Hematopoietic multipotent progenitor cell treated with erythropoietin and hydrocortisone succinate and interleukin-3 and kit ligand, for 4 days (in vitro differentiated cells): ENCODE measurements at regions not wholly inside any gene's neighbourhood (a gene's known extent, or its start where the extent isn't known, plus 50 kb on each side); places are given as distances from the start of the nearest gene placed in this dataset.

Experiments used
- DNase-seq: peaks from one replicate; pipeline ENCODE4 v3.0.0-alpha.2; 2015

DNA sequence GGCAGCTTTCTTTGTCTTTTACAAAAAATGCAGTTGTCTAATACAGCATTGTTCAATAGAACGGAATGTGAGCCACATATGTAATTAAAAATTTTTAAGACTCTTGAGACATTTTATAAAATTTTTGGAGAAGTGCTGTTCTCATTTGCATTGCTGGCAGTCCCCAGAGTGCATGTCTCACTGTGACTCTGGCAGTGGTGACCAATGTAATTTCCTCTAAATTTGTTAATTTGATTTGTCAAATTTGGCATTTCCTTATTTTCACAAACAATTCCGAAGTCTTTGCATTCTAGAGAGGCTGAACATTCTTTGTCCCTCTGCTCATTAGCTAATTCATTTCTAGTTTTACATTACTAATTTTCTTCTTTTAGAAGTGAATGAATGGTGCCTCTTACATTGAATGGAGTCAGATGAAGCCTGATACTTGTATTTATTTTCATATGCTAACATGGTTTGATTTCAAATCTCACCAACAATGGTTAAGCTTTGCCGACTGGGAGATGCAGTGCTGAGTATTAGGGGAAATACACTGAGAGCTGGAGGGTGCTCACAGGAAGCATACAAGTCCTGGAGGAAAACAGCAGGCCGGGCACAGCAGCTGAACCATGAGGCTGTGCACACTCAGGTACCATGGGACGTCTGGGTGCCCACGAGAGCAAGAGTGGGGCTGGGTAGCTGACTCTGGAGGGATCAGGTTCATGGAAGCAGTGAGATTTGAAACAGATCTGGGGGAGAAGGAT, 68.5 kb upstream of the ARMC2 start:
- DNase-seq = peak; percentile 27

DNA sequence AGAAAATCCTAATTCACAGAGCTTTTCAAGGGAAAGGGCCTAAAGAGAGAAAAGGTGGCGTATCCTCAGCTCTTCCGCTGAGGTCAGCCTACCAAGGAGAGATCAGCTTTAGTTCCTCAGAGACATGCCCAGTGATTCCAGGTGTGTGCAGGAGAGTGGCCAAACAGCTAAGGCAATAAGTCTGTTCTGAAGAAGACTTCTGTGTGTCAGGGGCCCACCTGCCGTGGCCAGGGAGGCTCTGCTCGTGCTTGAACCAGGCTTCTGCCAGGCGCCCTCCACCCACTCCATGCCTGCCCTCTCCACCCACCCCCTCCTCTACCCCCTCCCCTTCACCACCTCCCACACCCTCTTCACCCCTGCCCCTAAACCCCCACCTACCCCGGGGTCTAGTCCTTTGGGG, 67.4 kb upstream of the ARMC2 start:
- no peak for DNase-seq

DNA sequence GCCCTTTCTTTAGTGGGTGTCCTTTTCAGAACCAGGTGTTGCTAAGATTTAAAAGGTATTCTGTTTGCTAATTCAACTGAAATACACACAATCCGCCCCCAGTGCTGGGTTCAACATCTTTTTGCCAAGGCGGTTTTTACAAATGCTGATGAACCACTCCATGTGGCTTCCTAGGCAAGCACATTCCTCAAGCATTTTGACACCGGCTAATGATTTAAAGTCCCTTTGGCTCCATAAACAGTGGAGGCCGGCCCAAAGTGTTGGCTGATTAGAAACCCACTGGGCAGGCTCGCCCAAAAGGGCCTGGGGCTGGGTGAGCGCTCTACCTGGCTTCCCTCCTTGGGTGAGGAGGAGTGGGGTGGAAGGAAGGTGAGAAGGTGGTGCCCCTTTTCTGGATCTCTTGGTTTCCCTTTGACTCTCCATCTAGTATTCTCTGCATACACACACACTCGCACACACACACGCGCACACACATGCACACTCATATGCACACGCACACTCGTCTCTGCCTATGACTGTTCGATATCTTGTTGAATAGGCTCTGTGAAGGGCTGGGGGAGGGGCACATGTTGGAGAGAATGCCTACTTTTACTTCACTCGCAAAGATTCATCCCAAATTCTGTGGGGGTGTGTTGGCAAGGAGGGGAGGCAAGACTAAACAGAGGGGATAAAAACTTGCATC, 66.7 kb upstream of the ARMC2 start:
- DNase-seq = peak; percentile 8

DNA sequence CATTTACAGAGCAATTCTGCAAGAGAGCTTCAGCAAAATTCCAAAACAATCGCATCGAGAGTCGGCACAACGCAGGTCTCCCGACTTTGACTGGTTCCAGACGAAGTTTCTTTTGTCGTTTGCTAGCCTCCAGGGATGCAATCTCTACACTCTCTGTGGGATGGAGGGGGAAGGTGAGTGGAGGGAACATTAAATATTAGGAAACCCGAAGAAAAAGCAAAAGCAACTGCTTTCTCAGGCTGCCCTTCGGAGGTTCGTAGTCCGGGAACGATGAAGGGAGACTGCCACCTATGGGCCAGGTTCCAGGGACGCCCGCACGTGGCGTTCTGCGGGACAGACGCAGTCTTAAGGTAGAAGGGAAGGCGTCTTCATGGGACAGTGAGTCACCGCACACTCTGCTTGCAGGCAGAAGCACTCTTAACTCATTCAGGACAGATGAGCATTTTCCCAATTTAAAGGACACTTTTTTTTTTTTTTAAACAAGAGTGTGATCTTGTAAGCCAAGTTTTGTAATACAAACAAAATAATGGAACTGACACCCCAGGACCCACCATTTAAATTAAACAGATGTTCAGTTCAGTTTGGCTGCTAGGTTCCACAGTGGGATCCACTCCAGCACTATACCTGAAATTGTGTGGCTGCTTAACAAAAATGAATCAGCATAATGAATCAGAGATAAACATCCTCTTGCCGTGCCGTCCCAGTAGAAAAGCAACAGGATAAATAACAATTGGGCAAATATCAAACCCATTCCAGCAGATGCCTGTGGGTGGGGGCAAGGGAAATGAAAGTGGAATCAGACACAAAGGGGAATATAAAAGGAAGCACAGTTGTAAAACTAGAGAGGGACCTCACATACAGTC, 65.8 kb upstream of the ARMC2 start:
- DNase-seq = peak; percentile 91

DNA sequence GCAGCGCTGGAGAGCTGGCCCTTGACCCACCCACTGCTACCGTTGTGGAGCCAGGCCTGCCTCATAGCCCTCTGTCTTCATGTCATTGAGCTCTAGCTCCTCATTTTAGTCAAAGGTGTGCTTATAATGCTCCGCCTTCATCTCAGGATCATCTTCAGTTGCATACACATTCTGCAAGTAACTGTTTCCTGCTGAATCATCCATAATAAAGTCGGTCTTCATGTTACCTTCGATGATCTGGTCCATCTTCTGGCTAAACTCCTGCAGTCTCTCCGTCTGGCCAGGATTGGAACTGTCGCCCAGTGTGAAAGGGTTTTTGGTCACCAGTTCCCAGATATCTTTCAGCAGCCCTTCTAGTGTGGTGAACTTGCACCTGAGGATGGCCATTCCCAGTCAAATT, 62.6 kb upstream of the ARMC2 start:
- DNase-seq = no peak

DNA sequence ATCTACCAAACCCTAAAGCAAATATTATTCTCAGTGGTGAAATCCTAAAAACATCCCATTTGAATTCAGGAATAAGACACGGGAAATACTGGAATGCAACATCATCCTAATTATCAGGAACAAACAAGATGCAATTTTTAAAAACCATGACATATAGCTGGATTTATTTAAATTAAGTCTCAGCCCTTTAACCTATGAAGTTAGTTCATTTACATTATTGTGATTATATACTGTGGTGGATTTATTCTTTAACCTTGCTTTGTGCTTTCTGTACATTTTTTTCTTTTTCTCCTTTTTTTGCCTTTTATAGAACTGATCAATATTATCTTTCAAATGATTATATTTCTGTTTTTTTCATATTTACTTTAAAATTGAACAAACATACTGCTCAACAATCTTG, 59.8 kb upstream of the ARMC2 start:
- no peak for DNase-seq

DNA sequence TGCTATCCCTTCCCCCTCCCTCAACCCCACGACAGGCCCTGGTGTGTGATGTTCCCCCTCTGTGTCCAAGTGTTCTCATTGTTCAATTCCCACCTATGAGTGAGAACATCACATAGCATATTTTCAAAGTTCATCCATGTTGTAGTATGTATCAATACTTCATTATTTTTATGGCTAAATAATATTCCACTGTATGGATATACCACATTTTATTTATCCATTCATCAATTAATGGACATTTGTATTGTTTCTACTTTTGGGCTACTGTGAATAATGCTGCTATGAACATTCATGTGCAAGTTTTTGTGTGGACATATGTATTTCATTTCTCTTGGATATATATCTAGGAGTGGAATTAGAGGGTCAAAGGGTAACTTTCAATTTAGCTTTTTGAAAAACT, 58.7 kb upstream of the ARMC2 start:
- no peak for DNase-seq

DNA sequence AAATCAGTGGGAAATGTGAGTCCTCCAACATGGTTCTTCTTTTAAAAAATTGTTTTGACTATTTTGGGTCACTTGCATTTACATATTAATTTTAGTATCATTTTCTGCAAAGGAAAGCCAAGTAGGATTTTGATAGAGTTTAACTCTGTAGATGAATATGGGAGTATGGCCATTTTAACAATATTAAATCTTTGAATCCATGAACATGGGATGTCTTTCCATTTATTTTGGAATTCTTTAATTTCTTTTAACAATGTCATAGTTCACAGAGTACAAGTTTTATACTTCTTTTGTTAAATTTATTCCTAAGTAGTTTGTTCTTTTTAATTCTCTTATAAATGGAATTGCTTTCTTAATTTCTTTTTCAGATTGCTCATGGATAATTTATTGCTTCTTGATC, 56.5 kb upstream of the ARMC2 start:
- DNase-seq = no peak

DNA sequence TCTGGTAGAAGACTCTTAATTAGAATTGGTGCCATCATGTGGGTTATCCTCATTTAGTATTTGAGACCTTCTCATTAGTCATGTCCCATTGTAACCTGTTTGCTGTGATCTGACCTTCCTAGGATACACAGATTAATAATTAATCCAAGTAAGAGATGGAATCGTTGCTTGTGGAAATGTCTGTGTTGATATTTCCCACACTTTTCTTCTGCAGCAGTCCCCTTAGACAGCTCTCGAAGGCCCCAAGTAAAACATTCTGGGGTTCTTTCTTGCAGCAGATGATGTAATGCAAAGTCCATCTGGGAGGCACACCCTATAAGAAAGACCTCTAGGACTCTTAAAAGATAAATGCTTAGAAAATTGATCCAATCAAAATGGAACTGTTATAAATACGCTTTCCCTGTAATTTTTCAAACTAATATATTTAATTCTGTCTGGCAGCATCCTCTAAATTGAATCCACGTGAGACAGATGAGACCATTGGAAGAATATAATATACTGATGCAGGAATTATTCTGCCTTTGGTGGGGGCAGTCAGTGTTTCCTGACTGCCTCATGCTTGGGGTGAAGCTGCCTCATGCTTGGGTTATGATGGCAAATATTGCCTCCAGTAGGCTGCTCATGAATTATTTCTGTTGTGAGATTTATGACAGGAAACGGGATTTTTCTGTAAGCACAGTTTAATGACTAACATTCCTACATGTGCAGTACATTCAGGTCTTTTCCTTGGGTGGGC, 54.5 kb upstream of the ARMC2 start:
- no peak for DNase-seq

DNA sequence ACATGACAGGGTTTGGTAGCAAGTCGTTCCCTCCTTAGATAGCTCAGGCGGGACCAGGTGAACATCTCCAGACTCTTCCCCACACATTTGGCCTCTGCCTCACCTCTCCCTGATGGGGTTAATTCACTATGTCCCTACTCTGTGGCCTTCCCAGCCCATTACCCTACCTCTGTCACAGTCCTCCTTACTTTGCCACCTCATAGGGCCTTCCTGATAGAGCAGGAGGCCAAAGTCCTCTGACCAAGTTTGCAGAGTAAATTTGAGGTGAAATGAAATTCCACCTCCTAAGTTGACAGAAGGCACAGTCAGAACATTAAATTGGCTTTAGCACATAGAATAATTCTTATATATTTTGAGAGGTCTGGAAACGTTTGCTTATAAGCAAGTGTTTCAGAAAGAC, 53.1 kb upstream of the ARMC2 start:
- no peak for DNase-seq

DNA sequence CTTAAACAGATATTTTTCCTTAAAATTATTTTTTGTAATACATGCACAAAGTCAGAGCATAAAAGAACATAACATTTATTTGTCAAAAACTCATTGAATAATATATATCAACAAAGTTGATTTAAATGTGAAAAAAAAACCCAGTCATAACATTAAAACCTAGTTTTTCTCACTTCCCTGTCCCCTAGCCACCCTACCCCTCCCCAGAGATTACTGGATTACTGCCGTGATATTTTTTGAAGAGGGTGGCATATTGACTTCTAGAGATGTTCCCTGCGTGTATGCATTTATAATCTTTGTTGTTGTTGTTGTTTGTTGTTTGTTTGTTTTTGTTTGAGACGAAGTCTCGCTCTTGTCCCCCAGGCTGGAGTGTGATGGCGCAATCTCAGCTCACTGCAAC, 52.4 kb upstream of the ARMC2 start:
- DNase-seq = no peak

DNA sequence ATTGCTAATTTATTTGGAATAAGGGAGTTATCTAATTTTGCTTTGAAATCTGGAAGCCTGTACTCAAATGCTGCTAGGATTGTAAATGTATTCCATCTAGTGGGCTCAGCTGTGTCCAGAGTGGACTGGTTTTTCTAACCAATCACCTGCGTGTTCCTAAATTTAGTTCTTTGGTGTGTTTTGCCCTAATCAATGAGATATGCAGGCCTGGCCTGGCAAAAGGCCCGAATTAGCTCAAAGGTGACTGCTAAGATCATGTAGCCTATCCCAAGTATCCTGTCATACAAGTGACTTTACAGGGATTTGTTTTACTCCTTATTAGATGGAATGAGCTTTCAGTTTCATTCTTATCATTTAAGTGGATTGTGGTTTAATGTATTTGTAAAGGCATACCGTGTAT, 51.3 kb upstream of the ARMC2 start:
- DNase-seq = peak; percentile 18

DNA sequence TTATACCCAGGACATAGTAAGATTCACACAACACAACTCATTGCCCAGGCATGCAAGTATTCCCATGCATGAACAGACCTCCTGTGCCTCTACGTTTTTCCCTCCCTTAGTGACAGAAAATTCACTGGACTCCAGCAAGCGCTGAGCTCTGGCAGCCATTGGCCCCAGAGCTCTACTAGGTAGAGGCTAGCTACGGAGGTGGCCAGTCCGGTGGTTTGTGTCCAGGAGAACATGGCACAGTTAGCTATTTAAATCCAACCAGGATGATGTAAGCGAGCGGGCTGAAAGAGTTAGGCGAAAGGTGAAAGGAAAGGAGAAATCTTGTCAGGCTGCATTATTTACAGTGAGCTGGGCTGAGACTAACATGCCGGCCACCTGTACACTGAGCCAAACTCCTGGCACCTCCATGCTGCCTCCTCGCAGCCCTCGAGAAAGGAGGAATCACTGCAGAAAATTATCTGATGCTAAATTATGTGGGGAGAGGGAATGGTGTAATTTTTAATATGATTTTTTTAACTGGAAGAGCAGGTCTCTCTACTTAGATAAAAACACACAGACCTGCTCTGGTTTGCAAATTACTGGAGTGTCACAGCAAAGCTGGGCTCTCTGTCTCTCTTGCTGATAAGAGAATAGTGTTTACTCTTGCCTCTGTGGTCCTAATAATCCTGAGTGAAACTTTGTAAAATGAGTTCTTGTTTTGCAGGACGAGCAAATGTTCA, 50.1 kb upstream of the ARMC2 start:
- no peak for DNase-seq
